IPS DF 4.7 (cell line): ENCODE measurements at regions not wholly inside any gene's neighbourhood (a gene's known extent, or its start where the extent isn't known, plus 50 kb on each side); places are given as distances from the start of the nearest gene placed in this dataset.
A peak's percentile ranks its signal among the peaks of the same experiment; 100 is the strongest.
"Not testable (repeated sequence)": the region's sequence is repeated elsewhere in the genome, so short reads cannot be mapped to it uniquely, and the experiment has no call there.

Source experiments
- DNase-seq: peaks from one replicate; pipeline ENCODE4 v3.0.0-alpha.2; 2013; ENCODE audit warnings: low spot score; ENCODE audit errors: extremely low read depth

DNA sequence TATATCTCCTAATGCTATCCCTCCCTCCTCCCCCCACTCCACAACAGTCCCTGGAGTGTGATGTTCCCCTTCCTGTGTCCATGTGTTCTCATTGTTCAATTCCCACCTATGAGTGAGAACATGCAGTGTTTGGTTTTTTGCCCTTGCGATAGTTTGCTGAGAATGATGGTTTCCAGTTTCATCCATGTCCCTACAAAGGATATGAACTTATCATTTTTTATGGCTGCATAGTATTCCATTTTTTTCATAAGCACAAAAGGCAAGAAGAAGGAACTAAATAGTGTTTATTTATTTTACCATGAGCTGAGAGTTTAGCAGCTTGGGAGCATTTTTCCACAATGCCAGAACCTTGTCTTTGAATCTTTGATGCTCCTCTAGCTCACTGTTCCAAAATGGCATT lies 113.6 kb upstream of the OR4E1 start:
- not testable (repeated sequence) for DNase-seq

DNA sequence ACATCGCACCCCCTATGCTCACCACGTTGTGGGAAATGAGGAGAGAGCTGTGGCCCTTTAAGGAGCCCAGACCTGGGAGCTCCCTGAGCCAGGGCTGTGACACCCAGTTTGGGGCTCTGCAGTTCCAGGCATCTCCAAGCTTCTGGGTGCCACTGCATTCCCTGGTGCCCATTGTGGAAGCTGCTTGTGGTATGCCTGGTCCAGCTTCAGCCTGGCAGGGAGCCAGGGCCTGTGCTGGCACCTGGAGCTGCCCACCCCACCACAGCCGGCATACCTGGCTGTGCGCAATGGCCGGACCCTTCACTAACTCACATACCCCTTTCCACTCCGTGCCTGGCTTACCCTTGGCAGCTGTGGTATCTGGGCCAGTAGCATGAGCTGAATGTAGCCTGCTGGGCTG lies 107.9 kb upstream of the OR4E1 start:
- DNase-seq = no peak

DNA sequence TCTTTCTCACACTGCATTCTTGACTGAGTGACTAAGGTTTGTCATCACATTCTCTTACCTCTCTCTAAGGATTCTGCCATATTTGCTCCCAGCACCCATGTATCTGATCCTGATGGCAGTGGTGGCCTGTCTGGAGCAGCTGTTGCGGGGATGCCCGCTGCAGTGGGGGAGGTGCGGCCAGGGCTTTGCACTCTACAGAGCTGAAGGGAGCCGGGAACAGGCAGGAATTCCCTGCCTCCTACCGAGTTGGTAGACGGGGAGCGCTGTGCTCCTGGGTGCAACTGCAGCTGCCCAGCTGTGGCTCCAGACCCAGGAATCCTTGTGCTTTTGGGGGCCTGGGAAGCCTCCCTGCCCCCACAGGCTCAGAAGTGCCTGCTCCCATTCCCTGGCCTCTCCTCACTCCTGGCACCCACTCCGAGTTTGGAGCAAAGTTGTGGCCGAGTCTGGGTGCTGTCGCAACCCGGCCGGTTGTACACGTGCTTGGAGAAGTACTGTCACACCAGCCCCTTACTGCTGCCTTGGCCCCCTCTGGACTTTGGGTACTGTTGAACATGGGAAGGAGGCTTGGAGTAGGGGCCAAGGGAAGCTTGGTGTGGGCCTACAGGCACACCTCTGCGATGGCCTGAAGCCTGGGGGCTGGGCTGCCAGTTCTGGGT lies 106.9 kb upstream of the OR4E1 start:
- DNase-seq = no peak

DNA sequence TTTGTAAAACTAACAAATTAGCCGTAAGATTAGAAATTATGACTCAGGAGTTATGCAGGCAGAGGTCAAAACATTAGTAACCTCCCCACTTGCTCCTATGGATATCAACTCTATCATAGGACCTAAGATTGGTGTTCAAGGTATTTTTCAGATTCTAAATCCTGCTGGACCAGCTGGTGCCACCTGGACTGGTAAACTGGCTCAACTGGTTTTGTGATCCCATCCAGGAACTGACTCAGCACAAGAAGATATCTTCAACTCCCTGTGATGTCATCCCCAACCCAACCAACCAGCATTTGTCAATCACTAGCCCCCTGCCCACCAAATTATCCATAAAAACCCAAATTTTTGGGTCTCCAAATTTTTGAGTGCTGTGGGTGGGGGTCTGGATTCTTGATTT lies 98.1 kb upstream of the OR4E1 start:
- no peak for DNase-seq

DNA sequence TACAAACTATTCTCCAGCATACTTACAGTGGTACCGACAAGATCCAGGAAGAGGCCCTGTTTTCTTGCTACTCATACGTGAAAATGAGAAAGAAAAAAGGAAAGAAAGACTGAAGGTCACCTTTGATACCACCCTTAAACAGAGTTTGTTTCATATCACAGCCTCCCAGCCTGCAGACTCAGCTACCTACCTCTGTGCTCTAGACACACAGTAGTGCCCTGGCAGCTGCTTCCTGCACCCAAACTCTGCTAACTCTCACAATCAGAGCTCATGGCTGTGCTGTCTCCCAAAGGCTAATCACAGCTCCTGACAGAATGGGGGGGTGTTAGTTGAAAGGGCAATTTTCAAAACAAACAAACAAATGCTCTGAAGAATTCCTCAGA lies 95.2 kb upstream of the OR4E1 start:
- no peak for DNase-seq

DNA sequence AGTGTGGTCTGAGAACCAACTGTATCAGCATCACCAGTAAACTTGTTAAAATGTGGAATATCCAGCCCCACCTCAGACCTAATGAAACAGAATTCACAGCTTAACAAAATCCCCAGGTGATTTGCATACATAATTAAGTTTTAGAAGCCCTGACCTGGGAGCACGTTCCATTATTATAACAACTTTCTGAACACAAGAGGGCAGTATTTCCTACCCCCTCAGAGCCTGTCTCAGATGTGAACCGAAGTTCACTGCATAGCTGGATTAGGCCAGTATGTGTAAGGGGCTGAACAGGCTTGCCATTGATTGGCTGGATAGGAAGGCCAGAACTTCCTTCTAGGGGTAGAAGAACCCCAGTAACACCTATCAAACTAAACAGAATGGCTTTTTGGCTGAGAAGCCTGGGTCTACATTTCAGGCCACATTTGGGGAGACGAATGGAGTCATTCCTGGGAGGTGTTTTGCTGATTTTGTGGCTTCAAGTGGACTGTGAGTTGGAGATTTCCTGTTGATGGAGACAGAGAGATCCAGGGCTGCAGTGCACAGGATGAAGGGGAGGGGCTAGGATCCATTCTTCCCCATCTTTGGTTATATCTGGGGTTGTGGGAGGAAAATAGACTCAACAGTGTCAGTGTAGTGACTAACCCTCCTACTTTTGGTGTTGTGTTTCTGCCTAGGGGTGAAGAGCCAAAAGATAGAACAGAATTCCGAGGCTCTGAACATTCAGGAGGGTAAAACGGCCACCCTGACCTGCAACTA lies 94.7 kb upstream of the OR4E1 start:
- DNase-seq = peak; percentile 69

DNA sequence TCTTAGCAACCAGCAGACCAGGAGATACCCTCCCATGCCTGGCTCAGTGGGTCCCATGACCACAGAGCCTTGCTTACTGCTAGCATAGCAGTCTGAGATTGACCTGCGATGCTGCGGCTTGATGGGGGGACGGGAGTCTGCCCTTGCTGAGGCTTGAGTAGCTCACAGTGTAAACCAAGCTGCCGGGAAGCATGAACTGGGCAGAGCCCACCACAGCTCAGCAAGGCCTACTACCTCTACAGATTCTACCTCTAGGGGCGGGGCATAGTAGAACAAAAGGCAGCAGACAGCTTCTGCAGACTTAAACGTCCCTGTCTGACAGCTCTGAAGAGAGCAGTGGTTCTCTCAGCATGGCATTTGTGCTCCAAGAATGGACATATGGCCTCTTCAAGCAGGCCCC lies 86.7 kb upstream of the OR4E1 start:
- not testable (repeated sequence) for DNase-seq

DNA sequence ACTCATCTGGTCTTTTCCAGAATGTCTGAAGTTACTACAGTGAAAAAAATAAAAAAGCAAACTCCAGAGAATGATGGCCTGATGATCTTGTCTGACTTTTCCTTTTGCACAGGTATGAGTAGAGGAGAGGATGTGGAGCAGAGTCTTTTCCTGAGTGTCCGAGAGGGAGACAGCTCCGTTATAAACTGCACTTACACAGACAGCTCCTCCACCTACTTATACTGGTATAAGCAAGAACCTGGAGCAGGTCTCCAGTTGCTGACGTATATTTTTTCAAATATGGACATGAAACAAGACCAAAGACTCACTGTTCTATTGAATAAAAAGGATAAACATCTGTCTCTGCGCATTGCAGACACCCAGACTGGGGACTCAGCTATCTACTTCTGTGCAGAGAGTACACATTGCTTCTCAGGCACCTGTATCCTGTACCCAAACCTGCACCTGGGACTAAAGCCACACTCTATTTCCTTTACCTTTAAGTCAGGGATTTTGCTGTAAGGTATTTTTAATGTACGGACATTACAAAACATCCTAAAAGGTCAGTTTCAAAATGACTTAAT lies 75.8 kb upstream of the OR4E1 start:
- DNase-seq = no peak

DNA sequence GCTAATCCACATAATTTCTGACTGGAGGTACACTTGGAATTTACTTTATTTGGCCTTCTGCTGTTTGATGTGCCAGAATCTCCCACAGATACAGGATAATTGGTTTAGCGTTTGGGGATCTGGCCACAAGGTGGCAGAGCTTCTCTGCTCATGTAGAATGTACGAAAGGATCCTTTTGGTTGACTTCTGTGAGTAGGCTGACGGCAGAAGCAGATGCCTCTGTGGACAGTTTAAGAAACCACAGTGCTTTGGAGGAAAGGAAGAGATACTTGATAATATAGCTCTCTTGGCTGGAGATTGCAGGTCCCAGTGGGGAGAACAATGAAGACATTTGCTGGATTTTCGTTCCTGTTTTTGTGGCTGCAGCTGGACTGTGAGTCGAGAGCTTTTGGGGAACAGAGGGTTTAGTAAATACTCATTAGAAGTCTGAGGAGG lies 75.3 kb upstream of the OR4E1 start:
- DNase-seq = no peak

DNA sequence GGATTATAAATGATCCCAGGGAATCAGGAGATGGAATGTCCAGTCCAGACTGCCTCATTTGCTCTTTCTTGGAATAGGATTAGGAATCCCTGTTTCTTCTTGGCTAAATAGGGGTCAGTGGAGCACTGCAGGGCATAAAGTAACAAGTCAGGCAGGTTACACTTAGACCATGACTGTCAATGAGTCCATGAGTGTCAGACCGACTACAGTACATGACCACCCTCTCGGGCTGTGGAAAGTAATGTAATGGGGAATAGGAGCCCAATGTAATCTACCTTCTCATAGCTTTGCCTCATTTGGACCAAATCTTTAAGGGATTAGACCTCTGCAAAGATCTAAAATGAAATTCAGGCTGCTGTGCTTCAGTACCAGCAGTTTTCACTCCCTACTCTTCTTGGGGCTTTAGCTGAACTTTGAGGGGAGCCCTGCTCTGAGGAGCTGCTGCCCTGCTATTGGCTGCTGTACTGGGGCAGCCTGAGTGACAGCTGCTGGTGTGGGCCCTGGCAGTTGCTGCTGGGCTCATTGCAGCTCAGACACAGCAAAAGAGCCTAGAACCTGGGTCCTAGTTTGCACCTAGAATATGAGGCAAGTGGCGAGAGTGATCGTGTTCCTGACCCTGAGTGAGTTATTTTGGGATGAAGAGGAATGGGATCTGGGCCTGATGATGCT lies 62.2 kb upstream of the OR4E1 start:
- no peak for DNase-seq

DNA sequence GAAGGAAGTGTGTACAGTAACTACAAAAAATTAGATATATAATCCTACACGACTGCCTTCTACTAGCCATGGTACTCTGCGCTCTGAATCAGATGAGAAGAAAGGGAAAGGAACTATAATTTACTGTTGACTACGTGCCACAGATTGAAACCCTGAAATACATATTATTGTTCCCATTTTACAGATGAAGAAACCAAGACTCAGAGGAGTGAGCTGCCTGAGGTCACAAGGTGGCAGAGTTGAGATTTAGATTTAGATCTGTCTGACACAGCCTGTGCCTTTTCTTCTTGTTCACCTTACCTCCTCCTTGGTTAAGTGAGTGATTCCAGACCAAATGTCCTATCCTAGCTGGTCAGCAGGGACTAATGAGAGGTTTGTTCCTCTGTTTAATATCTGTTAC lies 61.6 kb upstream of the OR4E1 start:
- DNase-seq = no peak

DNA sequence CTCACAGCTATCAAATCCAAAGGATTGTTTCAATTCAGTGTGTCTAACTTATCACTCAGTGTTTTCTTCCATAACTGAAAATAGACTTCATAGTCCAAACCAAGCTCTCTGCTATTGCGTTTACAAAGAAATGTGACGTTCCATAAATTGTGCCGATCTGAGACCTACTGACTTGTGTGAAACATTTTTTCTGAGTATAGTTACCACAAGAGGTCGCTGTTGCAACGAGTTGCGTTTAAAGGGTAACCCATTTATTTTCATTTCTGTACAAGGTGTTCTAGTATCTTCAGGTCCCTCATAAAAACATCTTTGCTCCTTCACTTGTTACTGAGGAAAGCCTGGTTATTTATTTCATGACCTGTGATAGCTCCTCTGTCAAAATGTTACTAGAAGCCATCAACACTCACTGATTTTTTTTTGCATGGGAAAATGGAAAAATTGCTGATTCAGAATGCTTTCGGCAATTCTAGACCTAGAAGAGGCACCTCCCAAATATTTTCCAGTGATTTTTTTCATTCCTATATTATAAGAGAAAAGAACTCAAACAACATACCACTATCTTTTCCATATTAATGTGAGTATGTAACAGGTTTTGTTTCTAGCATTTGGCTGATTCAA lies 60.9 kb upstream of the OR4E1 start:
- no peak for DNase-seq

DNA sequence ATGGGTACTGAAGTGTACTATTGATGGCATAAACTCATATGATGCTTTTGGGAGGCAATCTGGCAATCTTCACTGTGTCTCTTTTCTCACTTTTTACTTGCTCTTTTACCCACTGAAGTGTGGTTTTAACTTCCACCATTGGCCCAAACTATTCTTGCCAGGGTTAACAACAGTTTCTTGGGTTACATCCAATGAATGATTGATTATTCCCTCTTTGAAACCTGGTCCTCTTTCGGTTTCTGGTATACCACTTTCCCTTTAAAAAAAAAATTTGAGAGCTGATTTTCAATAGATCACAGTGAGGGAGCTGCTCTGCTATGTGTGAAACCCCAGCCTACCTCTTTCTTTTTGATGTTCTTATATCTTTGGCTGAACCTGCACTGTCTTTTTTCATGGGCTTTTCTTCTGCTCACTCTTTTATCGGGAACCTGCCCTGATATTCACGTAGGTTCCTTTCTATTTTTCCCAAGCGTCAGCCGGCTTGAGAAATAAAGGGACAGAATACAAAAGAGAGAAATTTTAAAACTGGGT lies 56.1 kb upstream of the OR4E1 start:
- no peak for DNase-seq

DNA sequence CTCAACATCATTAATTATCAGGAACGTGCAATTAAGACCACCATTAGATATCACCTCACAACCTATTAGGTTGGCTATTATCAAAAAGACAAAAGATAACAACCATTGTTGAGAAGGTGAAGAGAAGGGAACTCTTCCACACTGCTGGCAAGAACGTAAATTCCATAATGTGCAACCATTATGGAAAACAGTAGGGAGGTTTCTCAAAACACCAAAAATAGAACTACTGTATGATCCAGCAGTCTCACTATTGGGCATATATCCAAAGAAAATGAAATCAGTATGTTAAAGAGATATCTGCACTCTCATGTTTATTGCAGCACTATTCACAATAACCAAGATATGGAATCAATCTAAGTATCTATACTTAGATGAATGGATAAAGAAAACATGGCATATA lies 51.6 kb upstream of the OR4E1 start:
- DNase-seq = no peak

DNA sequence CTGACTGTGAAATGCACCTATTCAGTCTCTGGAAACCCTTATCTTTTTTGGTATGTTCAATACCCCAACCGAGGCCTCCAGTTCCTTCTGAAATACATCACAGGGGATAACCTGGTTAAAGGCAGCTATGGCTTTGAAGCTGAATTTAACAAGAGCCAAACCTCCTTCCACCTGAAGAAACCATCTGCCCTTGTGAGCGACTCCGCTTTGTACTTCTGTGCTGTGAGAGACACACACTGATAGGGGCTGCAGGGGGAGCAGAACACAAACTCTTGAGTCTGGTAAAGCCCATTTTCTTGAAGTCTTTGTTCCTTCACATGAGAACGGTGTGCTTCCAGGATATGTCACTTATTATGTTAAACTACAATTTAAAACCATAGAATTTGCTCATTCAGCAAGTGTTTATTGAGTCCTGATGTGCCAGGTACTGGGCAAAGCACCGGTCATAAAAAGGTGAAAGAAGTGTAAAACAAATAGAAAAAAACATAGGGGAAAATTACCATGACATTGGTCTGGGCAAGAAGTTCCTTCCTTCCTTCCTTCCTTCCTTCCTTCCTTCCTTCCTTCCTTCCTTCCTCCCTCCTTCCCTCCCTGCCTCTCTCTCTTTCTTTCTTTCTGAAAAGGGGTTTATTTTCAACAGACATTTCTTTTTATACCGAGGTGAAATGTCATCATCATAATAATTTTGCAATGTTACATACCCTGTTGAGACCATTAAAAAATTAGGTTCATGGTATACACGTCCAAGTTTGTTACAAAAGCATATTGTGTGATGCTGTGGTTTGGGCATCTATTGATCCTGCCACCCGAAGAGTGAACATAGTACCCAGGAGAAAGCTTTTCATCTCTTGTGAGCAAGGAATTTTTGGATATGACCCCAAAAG lies 50.7 kb upstream of the OR4E1 start:
- no peak for DNase-seq

DNA sequence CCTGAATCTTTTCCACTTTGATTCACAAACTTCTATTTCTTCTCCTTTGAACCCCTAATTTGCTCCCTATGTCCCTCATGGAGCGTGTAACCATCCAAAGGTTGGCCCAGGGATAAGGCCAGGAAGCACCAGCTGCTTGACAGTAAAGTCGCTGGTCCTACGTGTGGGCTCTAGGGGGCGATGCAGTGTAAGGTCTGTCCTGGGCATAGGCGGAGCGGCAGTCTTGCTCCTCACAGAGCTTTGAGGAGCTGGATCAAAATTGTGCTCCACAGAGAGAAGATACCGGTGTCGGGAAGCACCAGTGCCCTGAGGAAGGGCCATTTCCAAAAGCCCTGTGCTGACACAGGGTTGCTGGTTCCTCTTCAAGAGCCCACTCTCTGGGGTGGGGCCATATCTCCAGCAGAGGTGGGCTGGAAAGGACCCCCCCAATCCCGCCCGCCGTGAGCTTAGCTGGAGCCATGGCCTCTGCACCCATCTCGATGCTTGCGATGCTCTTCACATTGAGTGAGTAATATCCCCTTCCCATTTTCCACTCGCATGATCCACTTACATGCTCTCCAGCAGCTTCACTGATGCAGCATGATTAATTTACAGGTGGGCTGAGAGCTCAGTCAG lies 49.9 kb upstream of the OR4E1 start:
- peak; percentile 68 for DNase-seq
